ENCODE measurements at regions not wholly inside any gene's neighbourhood (a gene's known extent, or its start where the extent isn't known, plus 50 kb on each side); places are given as distances from the start of the nearest gene placed in this dataset.

GRCh38 chr3:188051801-188052168, 102.2 kb upstream of the LPP start:
- H3K4me1 Mint-ChIP-seq = peaks cover 15% of the 10 kb centered on the region
- no peak overlapping the region for H3K27ac Mint-ChIP-seq
- no peak overlapping the region for H3K4me3 Mint-ChIP-seq
- ATAC-seq (no peak), DNase-seq (ENCODE audit: low spot score in 2 of 2) (no peak)
- H3K36me3 Mint-ChIP-seq = no peaks in the 10 kb centered on the region
- no peaks in the 10 kb centered on the region for H3K9me3 Mint-ChIP-seq

- DNase-seq (ENCODE audit: low spot score in 2 of 2) = no peak
- no peak overlapping the region for H3K27ac Mint-ChIP-seq
- no peaks in the 10 kb centered on the region for H3K9me3 Mint-ChIP-seq
- H3K4me1 Mint-ChIP-seq = peaks cover 15% of the 10 kb centered on the region
- no peak overlapping the region for H3K4me3 Mint-ChIP-seq
- H3K36me3 Mint-ChIP-seq = no peaks in the 10 kb centered on the region
- no peak for ATAC-seq
Observed at GRCh38 chr3:188052169-188053035, 101.6 kb upstream of the LPP start.

- DNase-seq (ENCODE audit: low spot score in 2 of 2) (no peak), ATAC-seq (no peak)
- H3K4me1 Mint-ChIP-seq = peaks cover 15% of the 10 kb centered on the region
- H3K9me3 Mint-ChIP-seq = no peaks in the 10 kb centered on the region
- H3K27ac Mint-ChIP-seq = no peak overlapping the region
- H3K36me3 Mint-ChIP-seq = no peaks in the 10 kb centered on the region
- no peak overlapping the region for H3K4me3 Mint-ChIP-seq
Observed at GRCh38 chr3:188053036-188053340, 101.0 kb upstream of the LPP start.

GRCh38 chr3:188053710-188054380, 100.1 kb upstream of the LPP start:
- peaks cover 15% of the 10 kb centered on the region for H3K4me1 Mint-ChIP-seq
- DNase-seq (ENCODE audit: low spot score in 2 of 2) (no peak), ATAC-seq (no peak)
- no peaks in the 10 kb centered on the region for H3K36me3 Mint-ChIP-seq
- no peaks in the 10 kb centered on the region for H3K9me3 Mint-ChIP-seq
- no peak overlapping the region for H3K4me3 Mint-ChIP-seq
- no peak overlapping the region for H3K27ac Mint-ChIP-seq

- no peak for ATAC-seq
- no peak overlapping the region for H3K27ac Mint-ChIP-seq
- H3K4me3 Mint-ChIP-seq = no peak overlapping the region
- peaks cover 15% of the 10 kb centered on the region for H3K4me1 Mint-ChIP-seq
- no peaks in the 10 kb centered on the region for H3K36me3 Mint-ChIP-seq
- no peaks in the 10 kb centered on the region for H3K9me3 Mint-ChIP-seq
- no peak for DNase-seq (ENCODE audit: low spot score in 2 of 2)
Observed at GRCh38 chr3:188054541-188054940, 99.4 kb upstream of the LPP start.

- peaks cover 12% of the 10 kb centered on the region for H3K4me1 Mint-ChIP-seq
- DNase-seq (ENCODE audit: low spot score in 2 of 2) (no peak), ATAC-seq (no peak)
- no peak overlapping the region for H3K4me3 Mint-ChIP-seq
- no peaks in the 10 kb centered on the region for H3K9me3 Mint-ChIP-seq
- H3K36me3 Mint-ChIP-seq = no peaks in the 10 kb centered on the region
- no peak overlapping the region for H3K27ac Mint-ChIP-seq
Observed at GRCh38 chr3:188055388-188055787, 98.6 kb upstream of the LPP start.

GRCh38 chr3:188057124-188057523, 96.8 kb upstream of the LPP start:
- Mint-ChIP-seq H3K36me3 (no peaks in the 10 kb centered on the region), H3K4me3 (no peak overlapping the region), H3K4me1 (peaks cover 21% of the 10 kb centered on the region), H3K9me3 (no peaks in the 10 kb centered on the region), H3K27ac (no peak overlapping the region)
- ATAC-seq (no peak), DNase-seq (ENCODE audit: low spot score in 2 of 2) (no peak)

- no peak overlapping the region for H3K4me3 Mint-ChIP-seq
- no peaks in the 10 kb centered on the region for H3K36me3 Mint-ChIP-seq
- H3K9me3 Mint-ChIP-seq = no peaks in the 10 kb centered on the region
- DNase-seq (ENCODE audit: low spot score in 2 of 2) (no peak), ATAC-seq (no peak)
- H3K27ac Mint-ChIP-seq = peak overlapping the region; percentile 6
- peaks cover 30% of the 10 kb centered on the region for H3K4me1 Mint-ChIP-seq
Observed at GRCh38 chr3:188058569-188059184, 95.3 kb upstream of the LPP start.

GRCh38 chr3:188059351-188059750, 94.6 kb upstream of the LPP start:
- Mint-ChIP-seq H3K4me3 (no peak overlapping the region), H3K4me1 (peaks cover 30% of the 10 kb centered on the region), H3K36me3 (no peaks in the 10 kb centered on the region), H3K27ac (peak overlapping the region; percentile 6), H3K9me3 (no peaks in the 10 kb centered on the region)
- DNase-seq (ENCODE audit: low spot score in 2 of 2) (no peak), ATAC-seq (no peak)

GRCh38 chr3:188060264-188060835, 93.6 kb upstream of the LPP start:
- Mint-ChIP-seq H3K36me3 (no peaks in the 10 kb centered on the region), H3K9me3 (no peaks in the 10 kb centered on the region), H3K27ac (no peak overlapping the region), H3K4me3 (no peak overlapping the region), H3K4me1 (peaks cover 30% of the 10 kb centered on the region)
- DNase-seq (ENCODE audit: low spot score in 2 of 2) (no peak), ATAC-seq (no peak)

GRCh38 chr3:188060840-188061544, 93.0 kb upstream of the LPP start:
- Mint-ChIP-seq H3K4me1 (peaks cover 30% of the 10 kb centered on the region), H3K27ac (peak overlapping the region; percentile 87), H3K4me3 (peak overlapping the region; percentile 24), H3K36me3 (no peaks in the 10 kb centered on the region), H3K9me3 (no peaks in the 10 kb centered on the region)
- ATAC-seq (peak; percentile 100), DNase-seq (ENCODE audit: low spot score in 2 of 2) (peak in 1 of 2 donors; percentile 72)

- Mint-ChIP-seq H3K4me1 (peaks cover 30% of the 10 kb centered on the region), H3K27ac (no peak overlapping the region), H3K36me3 (no peaks in the 10 kb centered on the region)
Observed at GRCh38 chr3:188062216-188062615, 91.7 kb upstream of the LPP start.

GRCh38 chr3:188064831-188065493, 89.0 kb upstream of the LPP start:
- Mint-ChIP-seq H3K36me3 (no peaks in the 10 kb centered on the region), H3K9me3 (no peaks in the 10 kb centered on the region), H3K4me1 (peaks cover 30% of the 10 kb centered on the region), H3K27ac (no peak overlapping the region), H3K4me3 (no peak overlapping the region)
- no peak for ATAC-seq
- no peak for DNase-seq (ENCODE audit: low spot score in 2 of 2)

More at GRCh38 chr3:188062216-188062615, 91.7 kb upstream of the LPP start:
- H3K9me3 Mint-ChIP-seq = no peaks in the 10 kb centered on the region
- no peak for ATAC-seq
- H3K4me3 Mint-ChIP-seq = no peak overlapping the region
- no peak for DNase-seq (ENCODE audit: low spot score in 2 of 2)

GRCh38 chr3:188066141-188066540, 87.8 kb upstream of the LPP start:
- H3K4me1 Mint-ChIP-seq = peaks cover 18% of the 10 kb centered on the region
- no peak overlapping the region for H3K4me3 Mint-ChIP-seq
- no peaks in the 10 kb centered on the region for H3K36me3 Mint-ChIP-seq
- ATAC-seq (no peak), DNase-seq (ENCODE audit: low spot score in 2 of 2) (no peak)
- no peak overlapping the region for H3K27ac Mint-ChIP-seq
- H3K9me3 Mint-ChIP-seq = no peaks in the 10 kb centered on the region

- no peak for DNase-seq (ENCODE audit: low spot score in 2 of 2)
- no peak overlapping the region for H3K4me3 Mint-ChIP-seq
Observed at GRCh38 chr3:188067932-188068331, 86.0 kb upstream of the LPP start.

More at GRCh38 chr3:188067932-188068331, 86.0 kb upstream of the LPP start:
- ATAC-seq = no peak
- Mint-ChIP-seq H3K36me3 (no peaks in the 10 kb centered on the region), H3K9me3 (no peaks in the 10 kb centered on the region), H3K4me1 (peaks cover 1% of the 10 kb centered on the region), H3K27ac (no peak overlapping the region)
